MM.1S (cell line): ENCODE measurements at regions not wholly inside any gene's neighbourhood (a gene's known extent, or its start where the extent isn't known, plus 50 kb on each side); places are given as distances from the start of the nearest gene placed in this dataset.

Experiments
- DNase-seq: peaks from one replicate; pipeline ENCODE4 v3.0.0-alpha.2; 2015
- H2AFZ ChIP-seq: fragments of 300-600 bp; sonication (generic); 2 replicates; pipeline ENCODE4 v1.6.0; 2016; ENCODE audit warnings: antibody characterized with exemption, low read length
- H3F3A ChIP-seq: fragments of 300-600 bp; sonication (generic); 2 replicates; pipeline ENCODE4 v1.6.1; 2016; ENCODE audit warnings: mild to moderate bottlenecking, antibody characterized with exemption, low read length, moderate library complexity, mixed read lengths; ENCODE audit not compliant: insufficient read depth
- H3K27ac ChIP-seq: fragments of 300-600 bp; sonication (generic); 2 replicates; pipeline ENCODE4 v1.5.1; 2016; ENCODE audit warnings: mild to moderate bottlenecking, low read length
- H3K27me3 ChIP-seq: fragments of 300-600 bp; sonication (generic); replicated peaks from 2 replicates; pipeline ENCODE4 v1.6.0; 2016; ENCODE audit warnings: low read length; ENCODE audit not compliant: insufficient read depth
- H3K36me3 ChIP-seq: fragments of 300-600 bp; sonication (generic); replicated peaks from 2 replicates; pipeline ENCODE4 v1.6.1; 2016; ENCODE audit warnings: mild to moderate bottlenecking, low read length, mixed read lengths; ENCODE audit not compliant: insufficient read depth
- H3K4me1 ChIP-seq: fragments of 300-600 bp; sonication (generic); 2 replicates; pipeline ENCODE4 v1.6.1; 2016; ENCODE audit warnings: low read length, mixed read lengths
- H3K4me2 ChIP-seq: fragments of 300-600 bp; sonication (generic); 2 replicates; pipeline ENCODE4 v1.6.0; 2016; ENCODE audit warnings: low read depth, low read length
- H3K4me3 ChIP-seq: fragments of 300-600 bp; sonication (generic); 2 replicates; pipeline ENCODE4 v1.5.1; 2016; ENCODE audit warnings: low read length, mixed read lengths
- H3K79me2 ChIP-seq: fragments of 300-600 bp; sonication (generic); 2 replicates; pipeline ENCODE4 v1.6.1; 2016; ENCODE audit warnings: mixed run types, low read length, mixed read lengths
- H3K9ac ChIP-seq: fragments of 300-600 bp; sonication (generic); 2 replicates; pipeline ENCODE4 v1.6.1; 2016; ENCODE audit warnings: low read length, mixed read lengths
- H3K9me2 ChIP-seq: fragments of 300-600 bp; sonication (generic); replicated peaks from 2 replicates; pipeline ENCODE4 v1.6.1; 2016; ENCODE audit warnings: mild to moderate bottlenecking, low read length, mixed read lengths; ENCODE audit not compliant: insufficient read depth
- H3K9me3 ChIP-seq: fragments of 300-600 bp; sonication (generic); replicated peaks from 2 replicates; pipeline ENCODE4 v1.6.1; 2016; ENCODE audit warnings: mild to moderate bottlenecking, low read length, mixed read lengths; ENCODE audit not compliant: insufficient read depth
- H4K20me1 ChIP-seq: fragments of 300-600 bp; sonication (generic); 2 replicates; pipeline ENCODE4 v1.6.1; 2016; ENCODE audit warnings: mild to moderate bottlenecking, low read length, moderate library complexity, mixed read lengths; ENCODE audit not compliant: insufficient read depth
- CTCF ChIP-seq: fragments of 300-600 bp; sonication (generic); IDR thresholded peaks from 2 replicates; pipeline ENCODE4 v1.5.1; 2016; ENCODE audit warnings: antibody characterized with exemption, low read length, mixed read lengths
- EZH2 ChIP-seq: fragments of 300-600 bp; sonication (generic); optimal IDR thresholded peaks from 2 replicates; pipeline ENCODE3; 2017; ENCODE audit warnings: low read depth, mild to moderate bottlenecking, antibody characterized with exemption, low read length, mixed read lengths
- EZH2phosphoT487 ChIP-seq: fragments of 300-600 bp; sonication (generic); IDR thresholded peaks from 2 replicates; pipeline ENCODE4 v1.6.1; 2018; ENCODE audit warnings: antibody characterized with exemption, low read length

GRCh38 chr4:97252615-97253154 is 890.6 kb downstream of the STPG2 start:
- H3K9me3 ChIP-seq: no peaks in the 10 kb centered on the region
- H3F3A ChIP-seq: no peaks in the 10 kb centered on the region
- H3K4me3 ChIP-seq: no peak overlapping the region
- no peaks in the 10 kb centered on the region for H3K79me2 ChIP-seq
- H4K20me1 ChIP-seq: no peaks in the 10 kb centered on the region
- no peaks in the 10 kb centered on the region for H3K4me1 ChIP-seq
- H2AFZ ChIP-seq: no peak overlapping the region
- H3K9me2 ChIP-seq: no peaks in the 10 kb centered on the region
- no peak for DNase-seq
- H3K27ac ChIP-seq: no peak overlapping the region
- no peaks in the 10 kb centered on the region for H3K36me3 ChIP-seq
- H3K27me3 ChIP-seq: no peaks in the 10 kb centered on the region
- H3K4me2 ChIP-seq: no peak overlapping the region
- TF ChIP-seq EZH2: no peak
- TF ChIP-seq CTCF: no peak
- H3K9ac ChIP-seq: no peak overlapping the region

- H3F3A ChIP-seq: no peaks in the 10 kb centered on the region
- no peak overlapping the region for H3K4me2 ChIP-seq
- H3K9ac ChIP-seq: no peak overlapping the region
- H3K36me3 ChIP-seq: no peaks in the 10 kb centered on the region
- H3K4me3 ChIP-seq: no peak overlapping the region
- no peak for DNase-seq
- no peak for TF ChIP-seq EZH2
- TF ChIP-seq EZH2phosphoT487: no peak
- no peak for TF ChIP-seq CTCF
- H3K27me3 ChIP-seq: no peaks in the 10 kb centered on the region
- no peaks in the 10 kb centered on the region for H4K20me1 ChIP-seq
- H3K79me2 ChIP-seq: no peaks in the 10 kb centered on the region
- H3K9me2 ChIP-seq: no peaks in the 10 kb centered on the region
- no peaks in the 10 kb centered on the region for H3K9me3 ChIP-seq
- no peak overlapping the region for H3K27ac ChIP-seq
- H3K4me1 ChIP-seq: no peaks in the 10 kb centered on the region
- no peak overlapping the region for H2AFZ ChIP-seq
Measured at GRCh38 chr4:97262769-97263168, 880.5 kb downstream of the STPG2 start.

- Histone ChIP-seq H4K20me1 (no peaks in the 10 kb centered on the region), H3K9ac (no peak overlapping the region), H3F3A (no peaks in the 10 kb centered on the region), H3K27ac (no peak overlapping the region), H3K4me3 (no peak overlapping the region), H3K79me2 (no peaks in the 10 kb centered on the region), H3K9me2 (no peaks in the 10 kb centered on the region), H3K4me2 (no peak overlapping the region), H2AFZ (no peak overlapping the region), H3K27me3 (no peaks in the 10 kb centered on the region), H3K4me1 (no peaks in the 10 kb centered on the region), H3K36me3 (no peaks in the 10 kb centered on the region), H3K9me3 (no peaks in the 10 kb centered on the region)
- no peak for TF ChIP-seq EZH2
- TF ChIP-seq CTCF: no peak
- TF ChIP-seq EZH2phosphoT487: no peak
- no peak for DNase-seq
Measured at GRCh38 chr4:97270051-97270450, 873.2 kb downstream of the STPG2 start.
